GM20000 (cell line): ENCODE measurements at regions not wholly inside any gene's neighbourhood (a gene's known extent, or its start where the extent isn't known, plus 50 kb on each side); places are given as distances from the start of the nearest gene placed in this dataset.
"Not testable (repeated sequence)": the region's sequence is repeated elsewhere in the genome, so short reads cannot be mapped to it uniquely, and the experiment has no call there.

Source experiments
- DNase-seq: peaks from one replicate; pipeline ENCODE4 v3.0.0; 2012; ENCODE audit warnings: low spot score
- TF ChIP-seq, protein P1 (sequence below): IDR thresholded peaks from 2 replicates; pipeline ENCODE4 v1.5.1; 2012; ENCODE audit warnings: mild to moderate bottlenecking, control low read depth; ENCODE audit errors: extremely low read depth, missing control alignments

DNA sequence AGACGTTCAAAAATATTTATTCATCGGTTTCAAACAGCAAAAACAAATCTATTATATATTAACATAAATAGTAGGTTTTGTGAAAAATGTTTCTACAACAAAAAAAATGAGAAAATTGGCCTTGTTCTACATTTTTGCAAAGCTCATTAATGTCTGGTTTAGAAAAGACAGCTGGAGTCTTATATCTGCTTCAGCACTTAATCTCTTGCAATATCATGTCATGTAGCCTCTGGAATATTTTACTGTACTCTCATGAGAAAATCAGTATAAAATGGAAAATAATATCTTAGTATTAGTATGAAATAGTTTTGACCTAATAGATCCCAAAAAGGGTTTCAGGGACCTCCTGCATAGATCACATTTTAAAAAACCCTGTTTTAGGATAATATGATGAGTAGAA, 326.6 kb downstream of the ARL4A start:
- no peak for DNase-seq
- TF ChIP-seq, protein P1, sequence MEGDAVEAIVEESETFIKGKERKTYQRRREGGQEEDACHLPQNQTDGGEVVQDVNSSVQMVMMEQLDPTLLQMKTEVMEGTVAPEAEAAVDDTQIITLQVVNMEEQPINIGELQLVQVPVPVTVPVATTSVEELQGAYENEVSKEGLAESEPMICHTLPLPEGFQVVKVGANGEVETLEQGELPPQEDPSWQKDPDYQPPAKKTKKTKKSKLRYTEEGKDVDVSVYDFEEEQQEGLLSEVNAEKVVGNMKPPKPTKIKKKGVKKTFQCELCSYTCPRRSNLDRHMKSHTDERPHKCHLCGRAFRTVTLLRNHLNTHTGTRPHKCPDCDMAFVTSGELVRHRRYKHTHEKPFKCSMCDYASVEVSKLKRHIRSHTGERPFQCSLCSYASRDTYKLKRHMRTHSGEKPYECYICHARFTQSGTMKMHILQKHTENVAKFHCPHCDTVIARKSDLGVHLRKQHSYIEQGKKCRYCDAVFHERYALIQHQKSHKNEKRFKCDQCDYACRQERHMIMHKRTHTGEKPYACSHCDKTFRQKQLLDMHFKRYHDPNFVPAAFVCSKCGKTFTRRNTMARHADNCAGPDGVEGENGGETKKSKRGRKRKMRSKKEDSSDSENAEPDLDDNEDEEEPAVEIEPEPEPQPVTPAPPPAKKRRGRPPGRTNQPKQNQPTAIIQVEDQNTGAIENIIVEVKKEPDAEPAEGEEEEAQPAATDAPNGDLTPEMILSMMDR = no peak

DNA sequence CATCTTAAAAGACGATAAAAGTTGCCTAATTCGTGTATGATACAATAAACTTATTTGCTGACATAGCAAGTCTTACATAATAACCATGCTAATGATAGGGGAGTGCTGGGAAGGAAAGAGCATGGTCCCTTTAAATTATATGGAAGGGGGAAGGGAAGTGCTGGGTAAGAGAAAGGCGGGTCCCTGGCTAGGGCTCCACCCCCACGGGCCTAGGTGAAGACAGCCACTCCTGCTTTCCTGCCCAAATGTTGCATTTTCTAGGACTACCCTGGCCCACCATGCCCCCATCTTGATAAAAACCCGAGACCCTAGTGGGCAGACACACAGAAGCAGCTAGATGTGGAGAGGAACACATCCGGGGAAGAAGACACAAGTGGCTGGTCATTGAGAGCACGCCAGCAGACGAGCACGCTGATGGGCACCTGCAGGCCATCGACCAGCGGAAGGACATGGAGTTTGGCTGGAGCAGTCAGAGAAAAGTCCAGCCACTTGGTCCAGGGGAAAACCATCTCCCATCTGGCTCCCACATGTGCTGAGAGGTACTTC, 328.7 kb downstream of the ARL4A start:
- no peak for DNase-seq
- TF ChIP-seq, protein P1 = no peak

DNA sequence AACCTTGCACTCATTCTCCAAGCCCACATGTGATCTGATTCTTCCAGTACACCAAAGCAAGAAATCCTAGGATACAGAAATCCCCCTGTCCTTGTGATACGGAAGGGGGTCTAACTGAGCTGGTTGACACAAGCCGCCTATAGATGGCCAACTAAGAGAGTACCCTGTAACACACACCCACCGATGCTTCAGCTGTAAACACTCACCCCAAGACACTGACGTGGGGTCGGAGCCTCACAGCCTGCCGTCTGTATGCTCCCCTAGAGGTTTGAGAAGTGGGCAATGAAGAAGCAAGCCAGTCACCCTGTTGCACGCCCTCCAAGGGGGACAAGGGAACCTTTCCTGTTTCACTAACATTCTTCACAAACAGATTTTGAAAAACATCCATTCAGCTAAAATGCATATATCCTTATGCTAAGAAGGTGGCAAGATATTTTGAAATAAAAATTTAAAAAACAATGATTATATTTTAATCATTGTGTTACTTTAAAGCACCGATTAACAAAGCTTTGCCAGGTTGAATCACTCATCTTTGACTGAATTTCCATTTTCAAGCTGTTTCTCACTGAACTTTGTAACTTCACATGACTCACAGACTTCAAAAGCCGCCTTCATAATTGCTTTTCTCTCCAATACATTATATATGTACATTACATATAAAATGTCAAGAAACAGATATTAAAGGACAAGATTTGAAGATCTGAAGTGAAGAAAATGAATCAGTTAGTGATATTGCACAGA, 329.3 kb downstream of the ARL4A start:
- DNase-seq = no peak
- TF ChIP-seq, protein P1 = no peak

DNA sequence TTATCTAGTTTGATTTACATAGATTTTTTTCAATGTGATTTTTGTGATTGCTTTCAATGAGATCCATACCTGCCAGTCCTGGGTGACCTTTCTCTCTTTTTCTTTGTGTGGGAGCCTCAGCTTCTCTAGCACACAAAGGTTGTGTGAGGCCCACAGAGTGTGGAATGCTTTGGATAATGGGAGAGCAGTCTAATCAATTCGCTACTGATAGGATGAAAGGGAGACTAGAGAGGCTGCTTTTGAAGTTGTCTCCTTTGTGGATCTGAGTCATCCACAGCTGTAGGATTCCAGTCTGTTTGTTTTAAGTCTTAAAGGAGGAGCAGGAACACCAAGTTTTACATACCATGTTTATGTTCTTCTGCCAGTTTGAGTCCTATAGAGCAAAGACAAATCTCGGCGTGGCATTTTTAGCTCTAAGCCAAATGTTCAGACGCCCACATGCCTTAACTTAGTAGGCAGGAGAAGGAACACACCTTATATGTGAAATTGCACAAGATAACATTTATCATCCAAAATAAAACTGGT, 330.0 kb downstream of the ARL4A start:
- TF ChIP-seq, protein P1 = no peak
- DNase-seq = no peak

DNA sequence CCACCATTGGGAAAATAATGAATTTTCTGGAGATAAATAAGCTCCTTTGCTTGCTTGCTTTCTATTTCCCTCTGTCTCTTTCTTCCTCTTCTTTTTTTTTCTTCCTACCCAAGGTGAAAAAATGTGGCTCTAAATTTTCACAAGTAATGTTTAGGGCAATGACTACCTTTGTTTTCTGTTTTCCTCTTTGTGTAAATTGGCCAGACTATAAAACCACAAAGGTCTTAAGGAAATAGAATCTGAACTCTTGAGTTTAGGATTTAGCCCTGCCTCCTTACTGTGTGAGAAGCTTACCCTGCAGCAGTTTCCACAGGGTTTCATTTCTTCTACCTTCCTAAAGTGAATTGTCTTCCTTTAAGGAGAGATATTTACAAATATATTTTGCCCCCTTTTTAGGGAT, 330.4 kb downstream of the ARL4A start:
- DNase-seq = no peak
- TF ChIP-seq, protein P1 = no peak

DNA sequence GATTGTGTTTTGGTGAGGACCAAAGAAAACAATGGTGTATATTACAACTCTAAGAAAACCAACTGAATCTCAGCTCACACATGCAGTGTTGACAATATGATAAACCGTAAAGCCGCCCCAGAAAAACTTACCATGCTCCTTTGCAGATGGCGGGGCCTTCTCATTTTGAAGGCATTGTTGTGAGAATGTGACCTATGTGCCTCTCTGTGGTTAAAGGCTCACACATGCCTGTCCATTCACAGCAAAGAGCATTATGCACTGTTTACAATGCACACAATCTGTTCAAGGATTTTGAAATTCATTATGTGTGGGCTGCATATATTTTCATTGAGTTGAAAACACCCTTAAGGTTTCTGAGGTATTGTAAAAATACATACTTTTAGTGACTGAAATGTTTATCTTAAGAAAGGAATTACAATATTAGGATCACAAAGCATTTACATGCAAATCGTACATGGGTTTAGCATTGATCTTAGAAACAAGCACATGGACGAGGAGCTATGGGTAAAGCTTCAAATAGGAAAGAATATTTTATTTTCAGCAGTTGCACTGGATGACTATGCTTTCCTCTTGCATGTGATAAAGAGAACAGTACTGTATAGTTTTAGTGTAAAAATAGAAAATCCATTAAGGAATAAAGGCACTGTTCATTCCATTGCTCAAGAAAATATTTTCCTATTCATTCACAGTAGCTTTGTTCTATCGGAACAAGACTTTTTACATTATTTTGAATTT, 334.3 kb downstream of the ARL4A start:
- DNase-seq = no peak
- TF ChIP-seq, protein P1 = no peak

DNA sequence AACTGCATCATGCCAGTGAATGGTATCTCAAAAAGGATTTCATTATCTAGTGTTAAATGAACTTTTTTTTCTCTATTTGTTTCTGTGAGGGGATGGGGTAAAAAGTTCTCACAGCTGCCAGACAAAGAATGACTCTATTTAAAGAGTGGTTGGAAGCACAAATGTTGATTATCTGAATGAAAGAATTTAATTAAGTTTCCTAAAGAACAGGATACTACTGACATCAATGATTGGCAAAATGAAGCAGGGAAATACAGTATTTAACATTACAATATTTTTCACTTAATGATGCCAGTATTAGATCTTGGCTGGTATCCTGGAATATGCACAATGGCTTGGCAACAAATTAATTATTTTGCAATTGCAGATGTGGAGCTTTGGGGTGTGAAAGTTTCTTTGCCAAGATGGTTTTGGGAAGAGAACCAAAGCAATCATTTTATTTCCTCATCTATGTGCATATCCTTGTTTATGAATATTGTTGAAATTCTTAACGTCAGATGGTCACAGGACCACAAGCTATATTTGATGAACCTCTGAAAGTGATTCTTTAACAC, 336.8 kb downstream of the ARL4A start:
- TF ChIP-seq, protein P1 = no peak

DNA sequence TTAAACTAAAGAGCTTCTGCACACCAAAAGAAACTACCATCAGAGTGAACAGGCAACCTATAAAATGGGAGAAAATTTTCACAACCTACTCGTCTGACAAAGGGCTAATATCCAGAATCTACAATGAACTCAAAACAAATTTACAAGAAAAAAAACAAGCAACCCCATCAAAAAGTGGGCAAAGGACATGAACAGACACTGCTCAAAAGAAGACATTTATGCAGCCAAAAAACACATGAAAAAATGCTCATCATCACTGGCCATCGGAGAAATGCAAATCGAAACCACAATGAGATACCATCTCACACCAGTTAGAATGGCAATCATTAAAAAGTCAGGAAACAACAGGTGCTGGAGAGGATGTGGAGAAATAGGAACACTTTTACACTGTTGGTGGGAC, 337.6 kb downstream of the ARL4A start:
- not testable (repeated sequence) for DNase-seq

More for the DNA sequence above, 336.8 kb downstream of the ARL4A start:
- DNase-seq = no peak
